SU-DHL-6 (cell line): ENCODE measurements at regions not wholly inside any gene's neighbourhood (a gene's known extent, or its start where the extent isn't known, plus 50 kb on each side); places are given as distances from the start of the nearest gene placed in this dataset.

Experiments used
- H2AFZ ChIP-seq: fragments of 200-600 bp; sonication (generic); 2 replicates; pipeline ENCODE4 v1.6.1; 2014; ENCODE audit warnings: low read depth, mild to moderate bottlenecking, moderate library complexity, mixed read lengths, antibody characterized with exemption, low read length; ENCODE audit not compliant: severe bottlenecking
- H3F3A ChIP-seq: fragments of 200-600 bp; shearing (Covaris generic); 2 replicates; pipeline ENCODE4 v1.6.0; 2016; ENCODE audit warnings: antibody characterized with exemption, mild to moderate bottlenecking; ENCODE audit not compliant: insufficient read depth
- H3K27ac ChIP-seq: fragments of 200-600 bp; sonication (generic); 2 replicates; pipeline ENCODE4 v1.5.1; 2016; ENCODE audit warnings: low read depth, mild to moderate bottlenecking, low read length, moderate library complexity, mixed read lengths
- H3K27me3 ChIP-seq: fragments of 200-600 bp; sonication (generic), shearing (Covaris generic); 2 replicates; pipeline ENCODE4 v1.6.0; 2014; ENCODE audit warnings: mild to moderate bottlenecking, low read length
- H3K36me3 ChIP-seq: fragments of 200-600 bp; sonication (generic); 2 replicates; pipeline ENCODE4 v1.6.1; 2014; ENCODE audit warnings: mild to moderate bottlenecking, low read length, mixed read lengths
- H3K4me2 ChIP-seq: fragments of 300-600, 200-600 bp; shearing (Covaris generic), sonication (generic); 2 replicates; pipeline ENCODE4 v1.6.0; 2014; ENCODE audit warnings: low read length, low read depth, mild to moderate bottlenecking; ENCODE audit not compliant: poor library complexity, severe bottlenecking
- H3K4me3 ChIP-seq: fragments of 200-600 bp; sonication (generic); 2 replicates; pipeline ENCODE4 v1.5.1; 2014; ENCODE audit warnings: antibody characterized with exemption, low read length, mild to moderate bottlenecking, mixed read lengths; ENCODE audit not compliant: insufficient read depth, poor library complexity, severe bottlenecking
- H3K79me2 ChIP-seq: fragments of 200-600 bp; sonication (generic); 2 replicates; pipeline ENCODE4 v1.6.1; 2014; ENCODE audit warnings: mild to moderate bottlenecking, low read length, moderate library complexity; ENCODE audit not compliant: insufficient read depth
- H3K9ac ChIP-seq: fragments of 200-600 bp; sonication (generic); 2 replicates; pipeline ENCODE4 v1.7.0; 2014; ENCODE audit warnings: mild to moderate bottlenecking, low read length
- H3K9me2 ChIP-seq: fragments of 200-600 bp; sonication (generic); replicated peaks from 2 replicates; pipeline ENCODE4 v1.6.1; 2014; ENCODE audit warnings: low read length; ENCODE audit not compliant: insufficient read depth
- H3K9me3 ChIP-seq: fragments of 200-600 bp; sonication (generic); 2 replicates; pipeline ENCODE4 v1.6.1; 2014; ENCODE audit warnings: low read length, mixed read lengths; ENCODE audit not compliant: insufficient read depth
- H4K20me1 ChIP-seq: fragments of 200-600 bp; sonication (generic); 2 replicates; pipeline ENCODE4 v1.6.1; 2014; ENCODE audit warnings: low read depth, mild to moderate bottlenecking, antibody characterized with exemption, low read length, moderate library complexity, mixed read lengths
- CTCF ChIP-seq: fragments of 200-600 bp; sonication (generic); IDR thresholded peaks from one replicate; pipeline ENCODE4 v1.5.1; 2017; ENCODE audit warnings: antibody characterized with exemption, mild to moderate bottlenecking, low read length, moderate library complexity; ENCODE audit not compliant: insufficient read depth, poor library complexity, severe bottlenecking
- EZH2phosphoT487 ChIP-seq: fragments of 200-600 bp; sonication (generic), shearing (Covaris generic); conservative IDR thresholded peaks from 2 replicates; pipeline ENCODE4 v1.6.1; 2018; ENCODE audit warnings: mild to moderate bottlenecking, antibody characterized with exemption, low read length, moderate library complexity, mixed read lengths

- no peak for TF ChIP-seq CTCF
- TF ChIP-seq EZH2phosphoT487, result no peak
- no peak overlapping the region for H3K9ac ChIP-seq
- no peaks in the 10 kb centered on the region for H3K79me2 ChIP-seq
- H3K27ac ChIP-seq, result no peak overlapping the region
- H3K27me3 ChIP-seq, result no peaks in the 10 kb centered on the region
- no peaks in the 10 kb centered on the region for H3K36me3 ChIP-seq
- H3K9me2 ChIP-seq, result no peaks in the 10 kb centered on the region
- no peaks in the 10 kb centered on the region for H3F3A ChIP-seq
- no peaks in the 10 kb centered on the region for H3K9me3 ChIP-seq
- no peak overlapping the region for H3K4me3 ChIP-seq
- H4K20me1 ChIP-seq, result no peaks in the 10 kb centered on the region
- H3K4me2 ChIP-seq, result no peak overlapping the region
- no peak overlapping the region for H2AFZ ChIP-seq
These were observed 1091.6 kb downstream of the C4orf33 start for GRCh38 chr4:130187587-130187986.

- no peak overlapping the region for H3K4me3 ChIP-seq
- no peaks in the 10 kb centered on the region for H3K9me2 ChIP-seq
- H3K27ac ChIP-seq, result no peak overlapping the region
- H4K20me1 ChIP-seq, result no peaks in the 10 kb centered on the region
- no peaks in the 10 kb centered on the region for H3K27me3 ChIP-seq
- H3K4me2 ChIP-seq, result no peak overlapping the region
- no peaks in the 10 kb centered on the region for H3K36me3 ChIP-seq
- no peak overlapping the region for H3K9ac ChIP-seq
- no peaks in the 10 kb centered on the region for H3K9me3 ChIP-seq
- H3F3A ChIP-seq, result no peaks in the 10 kb centered on the region
- no peaks in the 10 kb centered on the region for H3K79me2 ChIP-seq
- TF ChIP-seq EZH2phosphoT487 (no peak), CTCF (no peak)
- H2AFZ ChIP-seq, result no peak overlapping the region
These were observed 1096.8 kb downstream of the C4orf33 start for GRCh38 chr4:130192787-130193186.

GRCh38 chr4:130197946-130198345, 1102.0 kb downstream of the C4orf33 start:
- H3K36me3 ChIP-seq, result no peaks in the 10 kb centered on the region
- no peak overlapping the region for H2AFZ ChIP-seq
- no peaks in the 10 kb centered on the region for H3K27me3 ChIP-seq
- H3K27ac ChIP-seq, result no peak overlapping the region
- H4K20me1 ChIP-seq, result no peaks in the 10 kb centered on the region
- H3K4me3 ChIP-seq, result no peak overlapping the region
- H3K9me3 ChIP-seq, result no peaks in the 10 kb centered on the region
- H3F3A ChIP-seq, result no peaks in the 10 kb centered on the region
- no peaks in the 10 kb centered on the region for H3K9me2 ChIP-seq
- no peaks in the 10 kb centered on the region for H3K79me2 ChIP-seq
- TF ChIP-seq EZH2phosphoT487 (no peak), CTCF (no peak)
- H3K4me2 ChIP-seq, result no peak overlapping the region
- H3K9ac ChIP-seq, result no peak overlapping the region
